DND-41 (cell line): ENCODE measurements at regions not wholly inside any gene's neighbourhood (a gene's known extent, or its start where the extent isn't known, plus 50 kb on each side); places are given as distances from the start of the nearest gene placed in this dataset.

ENCODE experiments used
- ATAC-seq: fragments of 200-7000 bp; cut with Tn5 transposase; 3 replicates; pipeline ENCODE4 v1.9.1; 2021; ENCODE audit warnings: low read depth; ENCODE audit not compliant: insufficient read depth
- DNase-seq: peaks from one replicate; pipeline ENCODE4 v3.0.0-alpha.2; 2020
- H2AFZ ChIP-seq: 2 replicates; pipeline ENCODE4 v1.6.0; 2012; ENCODE audit warnings: low read depth, low read length
- H3K27ac ChIP-seq: 2 replicates; pipeline ENCODE4 v1.5.1; 2012; ENCODE audit warnings: low read length, inconsistent platforms
- H3K27me3 ChIP-seq: fragments of 200-600 bp; sonication (generic); 2 replicates; pipeline ENCODE4 v1.6.0; 2012; ENCODE audit warnings: low read length, mild to moderate bottlenecking, inconsistent platforms; ENCODE audit not compliant: insufficient read depth, poor library complexity
- H3K36me3 ChIP-seq: 2 replicates; pipeline ENCODE4 v1.5.1; 2012; ENCODE audit warnings: low read length, inconsistent platforms; ENCODE audit not compliant: insufficient read depth
- H3K4me1 ChIP-seq: 2 replicates; pipeline ENCODE4 v1.5.1; 2012; ENCODE audit warnings: mild to moderate bottlenecking, low read length; ENCODE audit not compliant: insufficient read depth
- H3K4me2 ChIP-seq: 2 replicates; pipeline ENCODE4 v1.6.0; 2012; ENCODE audit warnings: mild to moderate bottlenecking, moderate library complexity, low read length, inconsistent platforms; ENCODE audit not compliant: insufficient read depth
- H3K4me3 ChIP-seq, 2 experiments: fragments of 200-600 bp in 1 of 2; shearing (Covaris generic) in 1 of 2; 2 replicates each; pipeline ENCODE4 v1.5.1; 2012 to 2016; ENCODE audit warnings: inconsistent platforms in 2 of 2, low read length in 2 of 2, mild to moderate bottlenecking in 2 of 2, low read depth in 1 of 2, moderate library complexity in 1 of 2
- H3K79me2 ChIP-seq: 2 replicates; pipeline ENCODE4 v1.6.0; 2012; ENCODE audit warnings: low read length, inconsistent platforms; ENCODE audit not compliant: insufficient read depth
- H3K9ac ChIP-seq: 2 replicates; pipeline ENCODE4 v1.6.0; 2012; ENCODE audit warnings: low read depth, mild to moderate bottlenecking, inconsistent platforms, low read length, moderate library complexity
- H3K9me3 ChIP-seq: 2 replicates; pipeline ENCODE4 v1.5.1; 2012; ENCODE audit warnings: low read length, moderate library complexity, mild to moderate bottlenecking, inconsistent platforms; ENCODE audit not compliant: insufficient read depth, severe bottlenecking
- H4K20me1 ChIP-seq: 2 replicates; pipeline ENCODE4 v1.6.0; 2012; ENCODE audit warnings: low read length; ENCODE audit not compliant: insufficient read depth
- CTCF ChIP-seq: IDR thresholded peaks from 2 replicates; pipeline ENCODE4 v1.5.1; 2012; ENCODE audit warnings: borderline replicate concordance, low read length, moderate library complexity, mild to moderate bottlenecking; ENCODE audit not compliant: poor library complexity, severe bottlenecking; ENCODE audit errors: extremely low read depth
- EZH2 ChIP-seq: IDR thresholded peaks from 3 replicates; pipeline ENCODE4 v1.6.1; 2012; ENCODE audit warnings: borderline replicate concordance, low read depth, mild to moderate bottlenecking, moderate library complexity, low read length, inconsistent platforms; ENCODE audit not compliant: severe bottlenecking

- H3K4me3 ChIP-seq: no peak overlapping the region
- H3K9ac ChIP-seq: no peak overlapping the region
- H3K4me2 ChIP-seq: no peak overlapping the region
- no peaks in the 10 kb centered on the region for H3K27me3 ChIP-seq
- no peak for ATAC-seq
- no peaks in the 10 kb centered on the region for H3K9me3 ChIP-seq
- H3K79me2 ChIP-seq: no peaks in the 10 kb centered on the region
- no peak for TF ChIP-seq EZH2
- TF ChIP-seq CTCF: no peak
- H4K20me1 ChIP-seq: no peaks in the 10 kb centered on the region
- H3K36me3 ChIP-seq: no peaks in the 10 kb centered on the region
- H3K4me1 ChIP-seq: no peaks in the 10 kb centered on the region
- no peak overlapping the region for H2AFZ ChIP-seq
- no peak overlapping the region for H3K27ac ChIP-seq
- DNase-seq: no peak
Observed at GRCh38 chr13:76756451-76756850, 129.8 kb downstream of the KCTD12 start.

GRCh38 chr13:76754414-76754813 lies 131.8 kb downstream of the KCTD12 start:
- ATAC-seq: no peak
- Histone ChIP-seq H3K27me3 (no peaks in the 10 kb centered on the region), H3K27ac (no peak overlapping the region), H4K20me1 (no peaks in the 10 kb centered on the region), H3K4me1 (no peaks in the 10 kb centered on the region), H3K9me3 (no peaks in the 10 kb centered on the region), H2AFZ (no peak overlapping the region), H3K79me2 (no peaks in the 10 kb centered on the region), H3K36me3 (no peaks in the 10 kb centered on the region), H3K9ac (no peak overlapping the region), H3K4me2 (no peak overlapping the region), H3K4me3 (no peak overlapping the region)
- DNase-seq: no peak
- TF ChIP-seq EZH2 (no peak), CTCF (no peak)

- Histone ChIP-seq H3K4me3 (no peak overlapping the region), H2AFZ (no peak overlapping the region), H3K36me3 (no peaks in the 10 kb centered on the region), H3K4me1 (no peaks in the 10 kb centered on the region), H3K4me2 (no peak overlapping the region), H3K9me3 (no peaks in the 10 kb centered on the region), H3K79me2 (no peaks in the 10 kb centered on the region), H3K27me3 (no peaks in the 10 kb centered on the region), H3K27ac (no peak overlapping the region), H3K9ac (no peak overlapping the region), H4K20me1 (no peaks in the 10 kb centered on the region)
- no peak for DNase-seq
- no peak for ATAC-seq
- no peak for TF ChIP-seq EZH2
- TF ChIP-seq CTCF: no peak
Observed at GRCh38 chr13:76751278-76751677, 134.9 kb downstream of the KCTD12 start.

- Histone ChIP-seq H2AFZ (no peak overlapping the region), H4K20me1 (no peaks in the 10 kb centered on the region), H3K4me3 (no peak overlapping the region), H3K79me2 (no peaks in the 10 kb centered on the region), H3K4me1 (no peaks in the 10 kb centered on the region), H3K27ac (no peak overlapping the region), H3K4me2 (no peak overlapping the region), H3K27me3 (no peaks in the 10 kb centered on the region), H3K9me3 (no peaks in the 10 kb centered on the region), H3K36me3 (no peaks in the 10 kb centered on the region), H3K9ac (no peak overlapping the region)
- TF ChIP-seq EZH2: no peak
- no peak for DNase-seq
- no peak for ATAC-seq
Observed at GRCh38 chr13:76750126-76750525, 136.1 kb downstream of the KCTD12 start.
